Spleen (tissue), 11 donors: ENCODE measurements at regions not wholly inside any gene's neighbourhood (a gene's known extent, or its start where the extent isn't known, plus 50 kb on each side); places are given as distances from the start of the nearest gene placed in this dataset.
"Not testable (repeated sequence)": the region's sequence is repeated elsewhere in the genome, so short reads cannot be mapped to it uniquely, and the experiment has no call there.

Experiments used
- DNase-seq: peaks from one replicate; pipeline ENCODE4 v3.0.0-alpha.2; 2020
- H3K27ac ChIP-seq, 8 donors: fragments of 200-600 bp; sonication (generic) in 7 of 8; 1 replicate in 4 of 8; 2 replicates in 4 of 8; pipeline versions ENCODE4 v1.5.0 to v1.8.0; 2016 to 2021; ENCODE audit warnings: inconsistent platforms in 4 of 8, mild to moderate bottlenecking in 4 of 8, moderate library complexity in 1 of 8
- H3K27me3 ChIP-seq, 7 donors: fragments of 200-600 bp; sonication (generic) in 6 of 7; replicated peaks in 1 of 7; 1 replicate in 4 of 7; 2 replicates in 3 of 7; pipeline versions ENCODE4 v1.5.0 to v1.8.0; 2016 to 2021; ENCODE audit warnings: inconsistent platforms in 3 of 7, mild to moderate bottlenecking in 1 of 7
- H3K36me3 ChIP-seq, 6 donors: fragments of 200-600 bp; sonication (generic) in 5 of 6; 1 replicate in 4 of 6; 2 replicates in 2 of 6; pipeline versions ENCODE4 v1.5.0 to v1.8.0; 2016 to 2021; ENCODE audit warnings: inconsistent platforms in 2 of 6
- H3K4me1 ChIP-seq, 6 donors: fragments of 200-600 bp; sonication (generic) in 5 of 6; 1 replicate in 3 of 6; 2 replicates in 3 of 6; pipeline versions ENCODE4 v1.5.0 to v1.8.0; 2016 to 2021; ENCODE audit warnings: inconsistent platforms in 3 of 6
- H3K4me3 ChIP-seq, 8 donors: fragments of 200-600 bp; sonication (generic) in 7 of 8; 1 replicate in 4 of 8; 2 replicates in 4 of 8; pipeline versions ENCODE4 v1.5.0 to v1.8.0; 2016 to 2021; ENCODE audit warnings: inconsistent platforms in 4 of 8, mild to moderate bottlenecking in 4 of 8, moderate library complexity in 2 of 8
- H3K9me3 ChIP-seq, 8 donors: fragments of 200-600 bp; sonication (generic) in 7 of 8; 1 replicate in 4 of 8; 2 replicates in 4 of 8; pipeline versions ENCODE4 v1.5.0 to v1.8.0; 2016 to 2021; ENCODE audit warnings: inconsistent platforms in 4 of 8
- POLR2A ChIP-seq, 3 donors: fragments of 450-650 bp; IDR thresholded peaks; one replicate each; pipeline ENCODE4 v1.5.1; 2017; ENCODE audit warnings: antibody characterized with exemption in 3 of 3, mild to moderate bottlenecking in 1 of 3
- POLR2AphosphoS5 ChIP-seq, 3 donors: sonication (generic); formaldehyde crosslinking; IDR thresholded peaks; one replicate each; pipeline ENCODE4 v1.5.1; 2017; ENCODE audit warnings: antibody characterized with exemption in 3 of 3
- WGBS, 5 donors: extraction: QIAGEN DNeasy Blood & Tissue Kit in 3 of 5; methylation state at CpG; one replicate each; pipeline versions ENCODE4 v1.1.5 to v1.1.7; 2013 to 2018; 5-methylcytosine and 5-hydroxymethylcytosine counted together
- intact Hi-C: fragments of 100-400 bp; cut with DNase I; formaldehyde crosslinking; loops from one replicate; pipeline ENCODE4 v1.15.0; 2023; ENCODE audit warnings: low total_unique reads
- TF ChIP-seq, protein P1 (sequence below), 11 experiments: fragments of 200-600 bp in 7 of 11; fragments of 450-650 bp in 4 of 11; sonication (generic) in 4 of 11; IDR thresholded peaks in 8 of 11; conservative IDR thresholded peaks in 3 of 11; 1 replicate in 7 of 11; 2 replicates in 4 of 11; pipeline versions ENCODE4 v1.4.0 to v1.8.0; 2016 to 2021; ENCODE audit warnings: antibody characterized with exemption in 11 of 11, inconsistent platforms in 4 of 11, mild to moderate bottlenecking in 1 of 11
- donor health status: healthy with polysubstance abuse.
- donor health status: DM: no; HTN: no; CAD: no; lungs with moderate emphysema.
- donor health status: DM: no; HTN: no; CAD: no.
- donor health status: Bipolar disorder and iron deficiency.
- donor health status: healthy.
- donor health status: DM: no; HTN: no; CAD: no.
- donor health status: DM: yes; HTN: yes; CAD: no.

DNA sequence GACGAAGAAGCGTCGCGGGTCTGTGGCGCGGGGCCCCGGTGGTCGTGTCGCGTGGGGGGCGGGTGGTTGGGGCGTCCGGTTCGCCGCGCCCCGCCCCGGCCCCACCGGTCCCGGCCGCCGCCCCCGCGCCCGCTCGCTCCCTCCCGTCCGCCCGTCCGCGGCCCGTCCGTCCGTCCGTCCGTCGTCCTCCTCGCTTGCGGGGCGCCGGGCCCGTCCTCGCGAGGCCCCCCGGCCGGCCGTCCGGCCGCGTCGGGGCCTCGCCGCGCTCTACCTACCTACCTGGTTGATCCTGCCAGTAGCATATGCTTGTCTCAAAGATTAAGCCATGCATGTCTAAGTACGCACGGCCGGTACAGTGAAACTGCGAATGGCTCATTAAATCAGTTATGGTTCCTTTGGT lies 1533.5 kb upstream of the TPTE start:
- H3K4me1 ChIP-seq, H3K27ac ChIP-seq, H3K36me3 ChIP-seq, H3K4me3 ChIP-seq, intact Hi-C loops, DNase-seq: not testable (repeated sequence)
- Histone ChIP-seq H3K9me3 (peaks cover 0 to 36% (median 6%) of the 10 kb centered on the region in 8 donors), H3K27me3 (peaks cover 0 to 30% (median 0%) of the 10 kb centered on the region in 7 donors)
- 53 to 83% methylated on average over 29 of the region's 58 CpGs; no CpG with 5 or more reads in 3 of the 5 donors for WGBS, 5 donors

GRCh38 chr21:8988696-8989095 lies 1532.7 kb upstream of the TPTE start:
- Histone ChIP-seq H3K36me3 (no peaks in the 10 kb centered on the region), H3K27ac (no peak overlapping the region), H3K4me3 (no peak overlapping the region), H3K9me3 (peaks cover 0 to 44% (median 9%) of the 10 kb centered on the region in 8 donors), H3K4me1 (no peaks in the 10 kb centered on the region), H3K27me3 (peaks cover 0 to 33% (median 4%) of the 10 kb centered on the region in 7 donors)
- no peak for TF ChIP-seq POLR2AphosphoS5 (IDR thresholded peaks at IDR 0.05)
- TF ChIP-seq, protein P1, sequence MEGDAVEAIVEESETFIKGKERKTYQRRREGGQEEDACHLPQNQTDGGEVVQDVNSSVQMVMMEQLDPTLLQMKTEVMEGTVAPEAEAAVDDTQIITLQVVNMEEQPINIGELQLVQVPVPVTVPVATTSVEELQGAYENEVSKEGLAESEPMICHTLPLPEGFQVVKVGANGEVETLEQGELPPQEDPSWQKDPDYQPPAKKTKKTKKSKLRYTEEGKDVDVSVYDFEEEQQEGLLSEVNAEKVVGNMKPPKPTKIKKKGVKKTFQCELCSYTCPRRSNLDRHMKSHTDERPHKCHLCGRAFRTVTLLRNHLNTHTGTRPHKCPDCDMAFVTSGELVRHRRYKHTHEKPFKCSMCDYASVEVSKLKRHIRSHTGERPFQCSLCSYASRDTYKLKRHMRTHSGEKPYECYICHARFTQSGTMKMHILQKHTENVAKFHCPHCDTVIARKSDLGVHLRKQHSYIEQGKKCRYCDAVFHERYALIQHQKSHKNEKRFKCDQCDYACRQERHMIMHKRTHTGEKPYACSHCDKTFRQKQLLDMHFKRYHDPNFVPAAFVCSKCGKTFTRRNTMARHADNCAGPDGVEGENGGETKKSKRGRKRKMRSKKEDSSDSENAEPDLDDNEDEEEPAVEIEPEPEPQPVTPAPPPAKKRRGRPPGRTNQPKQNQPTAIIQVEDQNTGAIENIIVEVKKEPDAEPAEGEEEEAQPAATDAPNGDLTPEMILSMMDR (IDR thresholded peaks at IDR 0.05 in 8 of 11, conservative IDR thresholded peaks at IDR 0.05 in 3 of 11), result no peak
- TF ChIP-seq POLR2A (IDR thresholded peaks at IDR 0.05), result no peak
- DNase-seq, result no peak
- WGBS, 5 donors, result 64 to 78% (median 73%) methylated on average over 8 to 9 of the region's 9 CpGs
- intact Hi-C loops, result no loop called here

DNA sequence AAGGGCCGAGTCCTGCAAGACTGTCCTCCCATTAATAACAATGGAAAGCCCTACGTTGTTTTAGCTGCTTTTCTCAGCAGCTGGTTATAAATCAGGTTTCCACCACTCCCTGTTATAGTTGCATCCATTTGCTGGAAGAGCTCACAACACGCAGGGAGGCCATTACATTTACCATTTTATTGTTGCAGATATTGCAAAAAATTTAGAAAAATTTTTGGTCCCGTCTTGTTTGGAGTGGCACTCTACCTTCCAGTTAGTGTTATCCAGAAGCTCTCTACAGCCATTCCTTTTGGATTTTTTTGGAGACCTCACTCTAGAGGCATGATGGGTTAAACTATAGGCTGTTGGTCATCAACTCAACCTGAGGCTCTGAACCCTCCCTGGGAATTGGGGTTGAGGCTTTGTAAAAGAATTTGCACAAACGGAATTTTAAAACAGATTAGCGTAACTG lies 1532.1 kb upstream of the TPTE start:
- Histone ChIP-seq H3K4me3 (no peak overlapping the region), H3K4me1 (no peaks in the 10 kb centered on the region), H3K9me3 (peaks cover 0 to 50% (median 11%) of the 10 kb centered on the region in 8 donors), H3K36me3 (no peaks in the 10 kb centered on the region), H3K27me3 (peaks cover 0 to 33% (median 4%) of the 10 kb centered on the region in 7 donors), H3K27ac (no peak overlapping the region)
- no peak for DNase-seq
- 39 to 53% (median 44%) methylated on average over 6 of the region's 6 CpGs for WGBS, 5 donors
- intact Hi-C loops, result no loop called here
- TF ChIP-seq POLR2A (IDR thresholded peaks at IDR 0.05), result no peak
- TF ChIP-seq, protein P1 (IDR thresholded peaks at IDR 0.05 in 8 of 11, conservative IDR thresholded peaks at IDR 0.05 in 3 of 11), result no peak
- TF ChIP-seq POLR2AphosphoS5 (IDR thresholded peaks at IDR 0.05), result no peak

- Histone ChIP-seq H3K4me3 (no peak overlapping the region), H3K27ac (no peak overlapping the region), H3K27me3 (peaks cover 0 to 33% (median 4%) of the 10 kb centered on the region in 7 donors), H3K9me3 (peaks cover 0 to 55% (median 11%) of the 10 kb centered on the region in 8 donors), H3K36me3 (no peaks in the 10 kb centered on the region), H3K4me1 (no peaks in the 10 kb centered on the region)
- TF ChIP-seq, protein P1 (IDR thresholded peaks at IDR 0.05 in 8 of 11, conservative IDR thresholded peaks at IDR 0.05 in 3 of 11), result no peak
- TF ChIP-seq POLR2A (IDR thresholded peaks at IDR 0.05) (no peak), POLR2AphosphoS5 (IDR thresholded peaks at IDR 0.05) (no peak)
- intact Hi-C loops, result no loop called here
- WGBS, 5 donors, result 58 to 67% (median 62%) methylated on average over 16 of the region's 16 CpGs
- no peak for DNase-seq
These were observed 1531.6 kb upstream of the TPTE start for GRCh38 chr21:8989721-8990325.
